Neural crest cell (in vitro differentiated cells): ENCODE measurements at regions not wholly inside any gene's neighbourhood (a gene's known extent, or its start where the extent isn't known, plus 50 kb on each side); places are given as distances from the start of the nearest gene placed in this dataset.

Source experiments
- DNase-seq: peaks from one replicate; pipeline ENCODE4 v3.0.0; 2021; ENCODE audit warnings: low read depth, mixed read lengths, low spot score
- H3K27ac Mint-ChIP-seq: one replicate; pipeline ENCODE4 v1.8.0; 2021; ENCODE audit warnings: mild to moderate bottlenecking, mixed read lengths; ENCODE audit not compliant: unreplicated experiment
- H3K27me3 Mint-ChIP-seq: 2 replicates; pipeline ENCODE4 v1.8.0; 2021; ENCODE audit warnings: low read depth, mild to moderate bottlenecking, mixed read lengths
- H3K36me3 Mint-ChIP-seq: 2 replicates; pipeline ENCODE4 v1.8.0; 2021; ENCODE audit warnings: low read depth, mild to moderate bottlenecking, mixed read lengths
- H3K4me1 Mint-ChIP-seq: 2 replicates; pipeline ENCODE4 v1.8.0; 2021; ENCODE audit warnings: mixed read lengths
- H3K4me3 Mint-ChIP-seq: one replicate; pipeline ENCODE4 v1.8.0; 2021; ENCODE audit warnings: mild to moderate bottlenecking, mixed read lengths
- H3K9me3 Mint-ChIP-seq: 2 replicates; pipeline ENCODE4 v1.8.0; 2021; ENCODE audit warnings: mixed read lengths
- CTCF ChIP-seq: fragments of 200-600 bp; sonication (generic); conservative IDR thresholded peaks from 2 replicates; pipeline ENCODE4 v1.5.0; 2021; ENCODE audit warnings: antibody characterized with exemption, mild to moderate bottlenecking

GRCh38 chr12:22858849-22859570, 234.0 kb downstream of the ETNK1 start:
- Mint-ChIP-seq H3K27ac (no peak overlapping the region), H3K36me3 (no peaks in the 10 kb centered on the region)
- no peak for DNase-seq

GRCh38 chr12:22860926-22861325, 236.0 kb downstream of the ETNK1 start:
- Mint-ChIP-seq H3K36me3 (no peaks in the 10 kb centered on the region), H3K27ac (no peak overlapping the region), H3K4me1 (peaks cover 31% of the 10 kb centered on the region), H3K4me3 (no peak overlapping the region), H3K27me3 (peaks cover 4% of the 10 kb centered on the region), H3K9me3 (no peaks in the 10 kb centered on the region)
- DNase-seq, result no peak
- no peak for TF ChIP-seq CTCF

More at GRCh38 chr12:22858849-22859570, 234.0 kb downstream of the ETNK1 start:
- no peaks in the 10 kb centered on the region for H3K9me3 Mint-ChIP-seq
- H3K27me3 Mint-ChIP-seq, result peaks cover 4% of the 10 kb centered on the region
- H3K4me3 Mint-ChIP-seq, result no peak overlapping the region
- H3K4me1 Mint-ChIP-seq, result peaks cover 32% of the 10 kb centered on the region
- TF ChIP-seq CTCF, result no peak

GRCh38 chr12:22865822-22866221, 240.9 kb downstream of the ETNK1 start:
- no peaks in the 10 kb centered on the region for H3K36me3 Mint-ChIP-seq
- no peak overlapping the region for H3K4me3 Mint-ChIP-seq
- peaks cover 4% of the 10 kb centered on the region for H3K27me3 Mint-ChIP-seq
- peaks cover 3% of the 10 kb centered on the region for H3K9me3 Mint-ChIP-seq
- no peak for DNase-seq
- peaks cover 3% of the 10 kb centered on the region for H3K4me1 Mint-ChIP-seq
- H3K27ac Mint-ChIP-seq, result no peak overlapping the region
- no peak for TF ChIP-seq CTCF

GRCh38 chr12:22866406-22866805, 241.4 kb downstream of the ETNK1 start:
- Mint-ChIP-seq H3K9me3 (peaks cover 3% of the 10 kb centered on the region), H3K36me3 (no peaks in the 10 kb centered on the region), H3K4me3 (no peak overlapping the region), H3K27ac (no peak overlapping the region), H3K27me3 (peaks cover 4% of the 10 kb centered on the region), H3K4me1 (no peaks in the 10 kb centered on the region)
- DNase-seq, result no peak
- no peak for TF ChIP-seq CTCF

GRCh38 chr12:22874151-22874550, 249.2 kb downstream of the ETNK1 start:
- peaks cover 6% of the 10 kb centered on the region for H3K9me3 Mint-ChIP-seq
- H3K27ac Mint-ChIP-seq, result no peak overlapping the region
- no peaks in the 10 kb centered on the region for H3K4me1 Mint-ChIP-seq
- no peak for DNase-seq
- H3K27me3 Mint-ChIP-seq, result no peaks in the 10 kb centered on the region
- no peak for TF ChIP-seq CTCF
- H3K36me3 Mint-ChIP-seq, result no peaks in the 10 kb centered on the region
- no peak overlapping the region for H3K4me3 Mint-ChIP-seq
